HUES6 (cell line): ENCODE measurements at regions not wholly inside any gene's neighbourhood (a gene's known extent, or its start where the extent isn't known, plus 50 kb on each side); places are given as distances from the start of the nearest gene placed in this dataset.
"Not testable (repeated sequence)": the region's sequence is repeated elsewhere in the genome, so short reads cannot be mapped to it uniquely, and the experiment has no call there.

Experiments
- H3K27ac ChIP-seq: 2 replicates; pipeline ENCODE4 v1.7.0; 2013; ENCODE audit warnings: low read depth, mild to moderate bottlenecking, low read length, inconsistent platforms
- H3K27me3 ChIP-seq: 2 replicates; pipeline ENCODE4 v1.6.1; 2013; ENCODE audit warnings: low read length; ENCODE audit not compliant: control insufficient read depth, insufficient read depth
- H3K36me3 ChIP-seq: 2 replicates; pipeline ENCODE4 v1.6.1; 2013; ENCODE audit warnings: low read length; ENCODE audit not compliant: control insufficient read depth, insufficient read depth
- H3K4me1 ChIP-seq: 2 replicates; pipeline ENCODE4 v1.6.1; 2013; ENCODE audit warnings: low read length; ENCODE audit not compliant: control insufficient read depth, insufficient read depth
- H3K4me3 ChIP-seq: 2 replicates; pipeline ENCODE4 v1.5.1; 2013; ENCODE audit warnings: low read depth, low read length
- H3K9ac ChIP-seq: one replicate; pipeline ENCODE4 v1.6.1; 2013; ENCODE audit warnings: mild to moderate bottlenecking, low read length
- H3K9me3 ChIP-seq: 2 replicates; pipeline ENCODE4 v1.6.1; 2013; ENCODE audit warnings: low read depth, low read length; ENCODE audit not compliant: control insufficient read depth, insufficient read depth

- Histone ChIP-seq H3K36me3 (no peaks in the 10 kb centered on the region), H3K27me3 (no peaks in the 10 kb centered on the region), H3K9ac (no peak overlapping the region), H3K27ac (no peak overlapping the region), H3K4me1 (no peaks in the 10 kb centered on the region), H3K4me3 (no peak overlapping the region), H3K9me3 (no peaks in the 10 kb centered on the region)
These were observed 251.3 kb upstream of the ETAA1 start for GRCh38 chr2:67145851-67146250.

GRCh38 chr2:67156796-67157195 is 240.3 kb upstream of the ETAA1 start:
- H3K4me1 ChIP-seq: no peaks in the 10 kb centered on the region
- H3K4me3 ChIP-seq: no peak overlapping the region
- H3K27ac ChIP-seq: no peak overlapping the region
- H3K9ac ChIP-seq: no peak overlapping the region
- H3K27me3 ChIP-seq: no peaks in the 10 kb centered on the region
- H3K36me3 ChIP-seq: no peaks in the 10 kb centered on the region
- H3K9me3 ChIP-seq: 0 out of 2 replicates have a peak, but pooled peaks cover 1% of the 10 kb centered on the region

DNA sequence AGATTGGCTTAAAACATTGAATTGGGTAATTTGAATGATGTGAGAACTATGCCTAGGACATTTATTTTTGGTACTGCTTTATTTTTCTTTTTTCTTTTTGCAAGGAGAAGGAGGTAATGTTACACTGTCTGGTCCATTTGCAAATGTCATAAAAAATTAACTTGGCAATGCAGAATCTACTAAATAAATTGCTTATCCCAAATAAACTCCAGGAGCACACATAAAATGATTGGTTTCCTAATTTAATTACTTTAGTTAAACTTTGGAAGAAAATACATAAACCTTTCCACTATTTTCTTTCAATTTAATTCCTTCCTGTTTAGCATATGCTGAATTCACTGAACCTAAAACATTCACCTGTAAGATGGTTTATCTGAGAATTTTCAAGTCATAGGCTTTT is 238.4 kb upstream of the ETAA1 start:
- Histone ChIP-seq H3K9me3 (no peaks in the 10 kb centered on the region), H3K27ac (no peak overlapping the region), H3K27me3 (no peaks in the 10 kb centered on the region), H3K4me3 (no peak overlapping the region), H3K36me3 (no peaks in the 10 kb centered on the region), H3K9ac (no peak overlapping the region), H3K4me1 (no peaks in the 10 kb centered on the region)

- Histone ChIP-seq H3K9ac (no peak overlapping the region), H3K4me1 (no peaks in the 10 kb centered on the region), H3K27me3 (no peaks in the 10 kb centered on the region), H3K9me3 (no peaks in the 10 kb centered on the region), H3K36me3 (no peaks in the 10 kb centered on the region), H3K27ac (no peak overlapping the region), H3K4me3 (no peak overlapping the region)
These were observed 237.2 kb upstream of the ETAA1 start for GRCh38 chr2:67159929-67160328.

DNA sequence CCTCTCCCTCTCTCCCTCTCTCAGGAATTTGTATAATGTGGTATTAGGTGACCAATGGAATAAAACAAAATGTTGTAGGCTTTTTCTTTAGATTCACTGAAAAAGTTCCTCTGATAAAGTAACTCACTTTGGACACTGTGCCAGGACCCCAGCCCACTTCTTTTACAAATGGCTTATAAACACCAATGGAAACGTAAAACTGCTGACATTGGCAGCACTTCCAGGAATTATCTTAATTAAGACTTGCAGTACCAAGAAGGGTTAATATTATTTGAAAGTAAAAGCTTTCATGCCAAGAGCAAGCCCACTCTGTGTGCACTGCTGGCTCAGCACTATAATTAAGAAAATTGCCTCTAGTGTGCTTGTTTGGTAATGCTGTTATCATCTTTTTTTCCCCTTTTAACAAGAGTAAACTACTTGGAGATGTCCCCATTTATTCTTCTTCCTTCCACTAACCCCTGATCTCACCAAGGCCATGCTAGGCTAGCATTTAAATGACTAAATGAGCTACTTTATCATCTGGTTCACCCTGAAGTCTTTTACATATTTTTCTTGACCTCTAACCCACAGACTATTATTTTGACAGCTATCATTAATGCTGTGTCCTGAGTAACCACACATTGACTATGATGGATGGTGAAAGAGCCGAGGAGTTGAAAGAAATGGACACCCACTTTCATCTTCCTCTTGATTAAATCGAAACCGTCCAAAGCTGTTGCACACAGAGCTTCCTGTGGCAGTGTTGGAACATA is 232.2 kb upstream of the ETAA1 start:
- H3K27me3 ChIP-seq: no peaks in the 10 kb centered on the region
- H3K9ac ChIP-seq: no peak overlapping the region
- H3K27ac ChIP-seq: no peak overlapping the region
- H3K36me3 ChIP-seq: no peaks in the 10 kb centered on the region
- H3K4me1 ChIP-seq: no peaks in the 10 kb centered on the region
- no peak overlapping the region for H3K4me3 ChIP-seq
- peaks cover 4% of the 10 kb centered on the region; the same call in 1 of the 2 replicates for H3K9me3 ChIP-seq

GRCh38 chr2:67165523-67165990 is 231.6 kb upstream of the ETAA1 start:
- H3K27ac ChIP-seq: no peak overlapping the region
- peaks cover 4% of the 10 kb centered on the region; the same call in 1 of the 2 replicates for H3K9me3 ChIP-seq
- no peak overlapping the region for H3K4me3 ChIP-seq
- no peaks in the 10 kb centered on the region for H3K36me3 ChIP-seq
- no peak overlapping the region for H3K9ac ChIP-seq
- no peaks in the 10 kb centered on the region for H3K4me1 ChIP-seq
- no peaks in the 10 kb centered on the region for H3K27me3 ChIP-seq

DNA sequence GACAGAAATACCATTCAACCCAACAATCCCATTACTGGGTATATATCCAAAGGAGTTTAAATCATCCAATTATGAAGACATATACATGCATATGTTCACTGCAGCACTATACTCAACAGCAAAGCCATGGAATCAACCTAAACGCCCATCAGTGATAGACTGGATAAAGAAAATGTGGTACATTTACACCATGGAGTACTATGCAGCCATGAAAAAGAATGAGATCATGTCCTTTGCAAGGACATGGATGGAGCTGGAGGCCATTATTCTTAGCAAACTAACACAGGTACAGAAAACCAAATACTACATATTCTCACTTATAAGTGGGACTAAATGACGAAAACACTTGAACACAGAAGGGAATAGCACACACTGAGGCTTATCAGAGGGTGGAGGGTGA is 230.6 kb upstream of the ETAA1 start:
- H3K9ac ChIP-seq, H3K9me3 ChIP-seq, H3K4me3 ChIP-seq, H3K36me3 ChIP-seq, H3K27ac ChIP-seq, H3K27me3 ChIP-seq, H3K4me1 ChIP-seq: not testable (repeated sequence)

DNA sequence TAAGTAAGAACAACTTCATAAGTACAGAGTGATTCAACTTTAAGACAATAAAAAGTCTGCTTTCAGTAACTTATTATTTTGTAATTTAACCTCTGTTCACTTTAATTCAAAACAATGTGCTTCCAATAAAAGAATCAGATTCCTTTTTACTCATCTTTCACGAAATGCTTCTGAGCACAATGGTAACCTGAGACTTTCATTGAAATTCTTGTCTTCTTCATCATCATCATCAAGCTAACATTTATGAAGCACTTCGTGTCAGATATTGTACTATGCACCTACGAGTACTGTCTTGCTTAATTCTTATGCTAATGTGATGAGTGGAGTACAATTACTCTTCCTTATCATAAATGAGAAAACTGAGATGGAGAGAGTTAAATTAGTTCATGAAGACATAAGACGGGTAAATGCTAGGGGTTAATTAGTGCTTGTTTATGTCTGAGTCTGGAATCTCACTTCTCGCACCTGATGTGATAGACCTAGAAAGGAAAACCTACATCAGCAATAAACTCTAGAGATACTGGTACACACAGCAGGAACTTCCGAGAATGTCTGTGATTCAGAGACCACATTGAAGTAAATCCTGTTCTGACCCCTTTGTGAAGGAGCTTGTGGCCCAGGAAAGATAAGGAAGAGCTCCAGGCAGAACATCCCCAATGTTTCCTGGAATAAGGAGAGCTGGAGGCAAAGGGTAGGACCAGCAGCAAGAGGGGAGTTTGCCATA is 227.6 kb upstream of the ETAA1 start:
- H3K9me3 ChIP-seq: peaks cover 4% of the 10 kb centered on the region; the same call in 1 of the 2 replicates
- no peaks in the 10 kb centered on the region for H3K4me1 ChIP-seq
- no peak overlapping the region for H3K4me3 ChIP-seq
- no peak overlapping the region for H3K9ac ChIP-seq
- H3K27ac ChIP-seq: no peak overlapping the region
- H3K27me3 ChIP-seq: no peaks in the 10 kb centered on the region
- H3K36me3 ChIP-seq: no peaks in the 10 kb centered on the region

GRCh38 chr2:67179526-67179925 is 217.6 kb upstream of the ETAA1 start:
- H3K9ac ChIP-seq: no peak overlapping the region
- H3K4me3 ChIP-seq: no peak overlapping the region
- no peak overlapping the region for H3K27ac ChIP-seq

GRCh38 chr2:67180841-67181240 is 216.3 kb upstream of the ETAA1 start:
- Histone ChIP-seq H3K36me3 (no peaks in the 10 kb centered on the region), H3K9ac (no peak overlapping the region), H3K4me1 (no peaks in the 10 kb centered on the region), H3K4me3 (no peak overlapping the region), H3K9me3 (no peaks in the 10 kb centered on the region), H3K27me3 (no peaks in the 10 kb centered on the region), H3K27ac (no peak overlapping the region)

More at GRCh38 chr2:67179526-67179925, 217.6 kb upstream of the ETAA1 start:
- H3K27me3 ChIP-seq: no peaks in the 10 kb centered on the region
- no peaks in the 10 kb centered on the region for H3K9me3 ChIP-seq
- no peaks in the 10 kb centered on the region for H3K4me1 ChIP-seq
- H3K36me3 ChIP-seq: no peaks in the 10 kb centered on the region

DNA sequence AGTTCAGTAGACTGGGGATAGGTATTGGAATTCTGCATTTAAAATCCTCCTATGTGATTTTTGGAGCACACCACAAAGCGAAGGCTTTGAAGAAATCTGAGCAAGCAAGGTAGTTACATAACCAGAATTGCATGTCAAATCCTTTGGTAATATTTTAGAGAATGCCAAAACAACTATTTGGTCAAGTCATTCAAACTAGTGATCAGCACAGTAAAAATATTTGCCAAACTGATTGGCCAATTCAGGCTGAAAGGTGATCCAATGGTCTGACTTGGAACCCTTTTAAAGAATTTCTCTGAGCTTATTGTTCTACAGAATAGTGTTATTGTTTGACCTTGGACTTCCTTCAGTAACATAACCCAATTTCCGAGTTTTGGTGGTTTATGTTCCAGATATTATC is 214.2 kb upstream of the ETAA1 start:
- Histone ChIP-seq H3K36me3 (no peaks in the 10 kb centered on the region), H3K4me1 (no peaks in the 10 kb centered on the region), H3K9me3 (no peaks in the 10 kb centered on the region), H3K9ac (no peak overlapping the region), H3K4me3 (no peak overlapping the region), H3K27me3 (no peaks in the 10 kb centered on the region), H3K27ac (no peak overlapping the region)
